ENCODE measurements at regions not wholly inside any gene's neighbourhood (a gene's known extent, or its start where the extent isn't known, plus 50 kb on each side); places are given as distances from the start of the nearest gene placed in this dataset.

DNA sequence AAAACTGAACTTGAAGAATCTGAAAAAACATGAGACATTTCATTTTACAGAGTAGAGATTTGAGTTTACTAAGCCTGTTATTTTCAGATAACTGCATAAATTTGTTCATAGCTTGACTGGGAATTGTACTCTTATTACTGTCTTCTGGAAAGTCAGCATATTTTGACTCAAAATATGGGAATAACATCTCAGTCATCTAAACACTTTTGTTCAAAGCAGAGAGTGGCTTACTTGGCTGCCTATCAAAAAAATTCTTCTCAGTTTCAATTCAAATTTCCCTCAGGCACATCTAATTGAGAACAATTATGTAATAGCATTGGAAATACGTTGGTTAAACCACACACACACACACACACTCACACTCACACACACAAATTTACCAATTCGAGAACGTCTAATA, 384.6 kb downstream of the ARL4A start:
- TF ChIP-seq, protein P1, sequence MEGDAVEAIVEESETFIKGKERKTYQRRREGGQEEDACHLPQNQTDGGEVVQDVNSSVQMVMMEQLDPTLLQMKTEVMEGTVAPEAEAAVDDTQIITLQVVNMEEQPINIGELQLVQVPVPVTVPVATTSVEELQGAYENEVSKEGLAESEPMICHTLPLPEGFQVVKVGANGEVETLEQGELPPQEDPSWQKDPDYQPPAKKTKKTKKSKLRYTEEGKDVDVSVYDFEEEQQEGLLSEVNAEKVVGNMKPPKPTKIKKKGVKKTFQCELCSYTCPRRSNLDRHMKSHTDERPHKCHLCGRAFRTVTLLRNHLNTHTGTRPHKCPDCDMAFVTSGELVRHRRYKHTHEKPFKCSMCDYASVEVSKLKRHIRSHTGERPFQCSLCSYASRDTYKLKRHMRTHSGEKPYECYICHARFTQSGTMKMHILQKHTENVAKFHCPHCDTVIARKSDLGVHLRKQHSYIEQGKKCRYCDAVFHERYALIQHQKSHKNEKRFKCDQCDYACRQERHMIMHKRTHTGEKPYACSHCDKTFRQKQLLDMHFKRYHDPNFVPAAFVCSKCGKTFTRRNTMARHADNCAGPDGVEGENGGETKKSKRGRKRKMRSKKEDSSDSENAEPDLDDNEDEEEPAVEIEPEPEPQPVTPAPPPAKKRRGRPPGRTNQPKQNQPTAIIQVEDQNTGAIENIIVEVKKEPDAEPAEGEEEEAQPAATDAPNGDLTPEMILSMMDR (IDR thresholded peaks at IDR 0.05), result no peak
- no peak for TF ChIP-seq POLR2A (IDR thresholded peaks at IDR 0.05)
